Ishikawa (cell line): ENCODE measurements at regions not wholly inside any gene's neighbourhood (a gene's known extent, or its start where the extent isn't known, plus 50 kb on each side); places are given as distances from the start of the nearest gene placed in this dataset.

Source experiments
- CEBPB ChIP-seq: IDR thresholded peaks from 2 replicates; pipeline ENCODE4 v1.6.1; 2012
- EGR1 ChIP-seq: IDR thresholded peaks from 2 replicates; pipeline ENCODE4 v1.6.1; 2012
- EP300 ChIP-seq: IDR thresholded peaks from 2 replicates; pipeline ENCODE4 v1.6.1; 2012; ENCODE audit warnings: borderline replicate concordance
- RAD21 ChIP-seq: IDR thresholded peaks from 2 replicates; pipeline ENCODE4 v1.6.1; 2012; ENCODE audit warnings: low read depth
- TAF1 ChIP-seq: IDR thresholded peaks from 2 replicates; pipeline ENCODE4 v1.6.1; 2012; ENCODE audit warnings: low read depth, mild to moderate bottlenecking
- ZBTB7A ChIP-seq: IDR thresholded peaks from 2 replicates; pipeline ENCODE4 v1.6.1; 2012; ENCODE audit warnings: low read depth
- TF ChIP-seq, protein P1 (sequence below): IDR thresholded peaks from 2 replicates; pipeline ENCODE4 v1.6.1; 2012; ENCODE audit warnings: low read depth, mild to moderate bottlenecking
- TF ChIP-seq, protein P2 (sequence below): IDR thresholded peaks from 2 replicates; pipeline ENCODE4 v1.6.1; 2012

DNA sequence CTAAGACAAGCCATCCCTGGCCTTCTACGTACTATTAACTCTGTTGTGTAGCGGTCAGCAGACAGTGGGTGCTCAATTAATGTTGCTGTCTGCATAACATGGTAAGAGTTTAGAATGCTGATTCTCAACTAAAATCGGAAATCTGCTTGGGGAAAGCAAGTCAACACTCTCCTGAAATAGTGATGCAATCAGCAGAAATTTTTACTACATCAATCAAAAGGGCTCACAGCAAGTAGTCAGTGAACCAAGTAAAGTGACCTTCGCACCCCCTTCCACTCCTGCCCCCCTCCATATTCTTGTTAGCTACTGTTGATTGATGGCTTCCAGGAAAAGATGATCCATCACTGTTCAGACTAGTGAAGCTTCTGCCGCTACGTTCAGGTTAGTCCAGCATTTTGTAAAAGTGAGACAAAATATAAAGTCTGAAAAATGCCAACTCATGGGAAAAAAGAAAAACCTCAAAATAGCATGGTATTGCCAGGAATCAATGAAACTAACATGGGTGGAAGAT is 247.9 kb downstream of the HNRNPD start:
- no peak for TF ChIP-seq EGR1
- TF ChIP-seq, protein P1, sequence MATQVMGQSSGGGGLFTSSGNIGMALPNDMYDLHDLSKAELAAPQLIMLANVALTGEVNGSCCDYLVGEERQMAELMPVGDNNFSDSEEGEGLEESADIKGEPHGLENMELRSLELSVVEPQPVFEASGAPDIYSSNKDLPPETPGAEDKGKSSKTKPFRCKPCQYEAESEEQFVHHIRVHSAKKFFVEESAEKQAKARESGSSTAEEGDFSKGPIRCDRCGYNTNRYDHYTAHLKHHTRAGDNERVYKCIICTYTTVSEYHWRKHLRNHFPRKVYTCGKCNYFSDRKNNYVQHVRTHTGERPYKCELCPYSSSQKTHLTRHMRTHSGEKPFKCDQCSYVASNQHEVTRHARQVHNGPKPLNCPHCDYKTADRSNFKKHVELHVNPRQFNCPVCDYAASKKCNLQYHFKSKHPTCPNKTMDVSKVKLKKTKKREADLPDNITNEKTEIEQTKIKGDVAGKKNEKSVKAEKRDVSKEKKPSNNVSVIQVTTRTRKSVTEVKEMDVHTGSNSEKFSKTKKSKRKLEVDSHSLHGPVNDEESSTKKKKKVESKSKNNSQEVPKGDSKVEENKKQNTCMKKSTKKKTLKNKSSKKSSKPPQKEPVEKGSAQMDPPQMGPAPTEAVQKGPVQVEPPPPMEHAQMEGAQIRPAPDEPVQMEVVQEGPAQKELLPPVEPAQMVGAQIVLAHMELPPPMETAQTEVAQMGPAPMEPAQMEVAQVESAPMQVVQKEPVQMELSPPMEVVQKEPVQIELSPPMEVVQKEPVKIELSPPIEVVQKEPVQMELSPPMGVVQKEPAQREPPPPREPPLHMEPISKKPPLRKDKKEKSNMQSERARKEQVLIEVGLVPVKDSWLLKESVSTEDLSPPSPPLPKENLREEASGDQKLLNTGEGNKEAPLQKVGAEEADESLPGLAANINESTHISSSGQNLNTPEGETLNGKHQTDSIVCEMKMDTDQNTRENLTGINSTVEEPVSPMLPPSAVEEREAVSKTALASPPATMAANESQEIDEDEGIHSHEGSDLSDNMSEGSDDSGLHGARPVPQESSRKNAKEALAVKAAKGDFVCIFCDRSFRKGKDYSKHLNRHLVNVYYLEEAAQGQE, result no peak
- TF ChIP-seq RAD21, result no peak
- TF ChIP-seq TAF1, result no peak
- no peak for TF ChIP-seq EP300
- no peak for TF ChIP-seq CEBPB
- TF ChIP-seq ZBTB7A, result no peak
- TF ChIP-seq, protein P2, sequence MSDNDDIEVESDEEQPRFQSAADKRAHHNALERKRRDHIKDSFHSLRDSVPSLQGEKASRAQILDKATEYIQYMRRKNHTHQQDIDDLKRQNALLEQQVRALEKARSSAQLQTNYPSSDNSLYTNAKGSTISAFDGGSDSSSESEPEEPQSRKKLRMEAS, result no peak
